ENCODE measurements at regions not wholly inside any gene's neighbourhood (a gene's known extent, or its start where the extent isn't known, plus 50 kb on each side); places are given as distances from the start of the nearest gene placed in this dataset.

- TF ChIP-seq NFRKB (IDR thresholded peaks at IDR 0.05) (no peak), FOXM1 (IDR thresholded peaks at IDR 0.05; ENCODE audit: borderline replicate concordance) (no peak), SUZ12 (IDR thresholded peaks at IDR 0.05) (no peak), ZNF384 (IDR thresholded peaks at IDR 0.05) (no peak), FOXA1 (IDR thresholded peaks at IDR 0.05) (no peak), SP1 (IDR thresholded peaks at IDR 0.05) (no peak), HDGF (IDR thresholded peaks at IDR 0.05; ENCODE audit: borderline replicate concordance) (no peak)
- ChIA-PET CTCF (no interaction called here), POLR2A (no interaction called here)
Observed at GRCh38 chr21:28663111-28663693, 329.5 kb downstream of the LTN1 start.

GRCh38 chr21:28657566-28657965, 335.1 kb downstream of the LTN1 start:
- ChIA-PET POLR2A (no interaction called here), CTCF (no interaction called here)
- no peak for DNase-seq (ENCODE audit: extremely low spot score)
- TF ChIP-seq ARNT (IDR thresholded peaks at IDR 0.05) (no peak), TARDBP (IDR thresholded peaks at IDR 0.05) (no peak)

More at GRCh38 chr21:28663111-28663693, 329.5 kb downstream of the LTN1 start:
- DNase-seq (ENCODE audit: extremely low spot score) = no peak

- POLR2A ChIA-PET = no interaction called here
- CTCF ChIA-PET = no interaction called here
- DNase-seq (ENCODE audit: extremely low spot score) = no peak
- no peak for TF ChIP-seq TARDBP (IDR thresholded peaks at IDR 0.05)
Observed at GRCh38 chr21:28655471-28655870, 337.2 kb downstream of the LTN1 start.

GRCh38 chr21:28654406-28654805, 338.3 kb downstream of the LTN1 start:
- TF ChIP-seq SP1 (IDR thresholded peaks at IDR 0.05) = no peak
- TF ChIP-seq BHLHE40 (IDR thresholded peaks at IDR 0.05; ENCODE audit: borderline replicate concordance) = no peak
- TF ChIP-seq PKNOX1 (IDR thresholded peaks at IDR 0.05) = no peak
- TF ChIP-seq SUZ12 (IDR thresholded peaks at IDR 0.05) = no peak
- TF ChIP-seq ZNF384 (IDR thresholded peaks at IDR 0.05) = no peak
- TF ChIP-seq L3MBTL2 (conservative IDR thresholded peaks at IDR 0.05) = no peak
- no peak for DNase-seq (ENCODE audit: extremely low spot score)
- CTCF ChIA-PET = no interaction called here
- POLR2A ChIA-PET = no interaction called here

- TF ChIP-seq ZNF384 (IDR thresholded peaks at IDR 0.05) (no peak), FOXA1 (IDR thresholded peaks at IDR 0.05) (no peak), HDGF (IDR thresholded peaks at IDR 0.05; ENCODE audit: borderline replicate concordance) (no peak), LEF1 (IDR thresholded peaks at IDR 0.05; ENCODE audit: borderline replicate concordance) (no peak), SUZ12 (IDR thresholded peaks at IDR 0.05) (no peak)
- ChIA-PET POLR2A (no interaction called here), CTCF (no interaction called here)
Observed at GRCh38 chr21:28644762-28645161, 347.9 kb downstream of the LTN1 start.

GRCh38 chr21:28642891-28643290, 349.8 kb downstream of the LTN1 start:
- CTCF ChIA-PET = no interaction called here
- TF ChIP-seq ELF4 (IDR thresholded peaks at IDR 0.05) (no peak), TARDBP (IDR thresholded peaks at IDR 0.05) (no peak), ARNT (IDR thresholded peaks at IDR 0.05) (no peak), FOXM1 (IDR thresholded peaks at IDR 0.05; ENCODE audit: borderline replicate concordance) (no peak), FOXA1 (IDR thresholded peaks at IDR 0.05) (no peak), HDGF (IDR thresholded peaks at IDR 0.05; ENCODE audit: borderline replicate concordance) (no peak), L3MBTL2 (conservative IDR thresholded peaks at IDR 0.05) (no peak), PKNOX1 (IDR thresholded peaks at IDR 0.05) (no peak), LEF1 (IDR thresholded peaks at IDR 0.05; ENCODE audit: borderline replicate concordance) (no peak), NFRKB (IDR thresholded peaks at IDR 0.05) (no peak), FOXK2 (IDR thresholded peaks at IDR 0.05) (no peak), BHLHE40 (IDR thresholded peaks at IDR 0.05; ENCODE audit: borderline replicate concordance) (no peak), SUZ12 (IDR thresholded peaks at IDR 0.05) (no peak), SP1 (IDR thresholded peaks at IDR 0.05) (no peak), ZNF384 (IDR thresholded peaks at IDR 0.05) (no peak)

More at GRCh38 chr21:28644762-28645161, 347.9 kb downstream of the LTN1 start:
- no peak for DNase-seq (ENCODE audit: extremely low spot score)

GRCh38 chr21:28641731-28642130, 350.9 kb downstream of the LTN1 start:
- DNase-seq (ENCODE audit: extremely low spot score) = no peak
- CTCF ChIA-PET = no interaction called here
- TF ChIP-seq SUZ12 (IDR thresholded peaks at IDR 0.05) = no peak
- TF ChIP-seq ARNT (IDR thresholded peaks at IDR 0.05) = no peak
- TF ChIP-seq BHLHE40 (IDR thresholded peaks at IDR 0.05; ENCODE audit: borderline replicate concordance) = no peak
- no peak for TF ChIP-seq HDGF (IDR thresholded peaks at IDR 0.05; ENCODE audit: borderline replicate concordance)
- TF ChIP-seq FOXA1 (IDR thresholded peaks at IDR 0.05) = no peak
- no peak for TF ChIP-seq ZNF384 (IDR thresholded peaks at IDR 0.05)
- TF ChIP-seq CTBP1 (IDR thresholded peaks at IDR 0.05; ENCODE audit: borderline replicate concordance) = no peak
- TF ChIP-seq SP1 (IDR thresholded peaks at IDR 0.05) = no peak
- no peak for TF ChIP-seq TARDBP (IDR thresholded peaks at IDR 0.05)
- TF ChIP-seq L3MBTL2 (conservative IDR thresholded peaks at IDR 0.05) = no peak
- no peak for TF ChIP-seq FOXK2 (IDR thresholded peaks at IDR 0.05)
- POLR2A ChIA-PET = no interaction called here

More at GRCh38 chr21:28642891-28643290, 349.8 kb downstream of the LTN1 start:
- no peak for DNase-seq (ENCODE audit: extremely low spot score)
- POLR2A ChIA-PET = no interaction called here

- TF ChIP-seq PKNOX1 (IDR thresholded peaks at IDR 0.05) (no peak), FOXM1 (IDR thresholded peaks at IDR 0.05; ENCODE audit: borderline replicate concordance) (no peak), NFRKB (IDR thresholded peaks at IDR 0.05) (no peak), CTBP1 (IDR thresholded peaks at IDR 0.05; ENCODE audit: borderline replicate concordance) (no peak), LEF1 (IDR thresholded peaks at IDR 0.05; ENCODE audit: borderline replicate concordance) (no peak), BHLHE40 (IDR thresholded peaks at IDR 0.05; ENCODE audit: borderline replicate concordance) (no peak), L3MBTL2 (conservative IDR thresholded peaks at IDR 0.05) (no peak), ZNF384 (IDR thresholded peaks at IDR 0.05) (no peak), FOXK2 (IDR thresholded peaks at IDR 0.05) (no peak), ELF4 (IDR thresholded peaks at IDR 0.05) (no peak), TARDBP (IDR thresholded peaks at IDR 0.05) (no peak), ARNT (IDR thresholded peaks at IDR 0.05) (no peak), SP1 (IDR thresholded peaks at IDR 0.05) (no peak), FOXA1 (IDR thresholded peaks at IDR 0.05) (no peak), HDGF (IDR thresholded peaks at IDR 0.05; ENCODE audit: borderline replicate concordance) (no peak), SUZ12 (IDR thresholded peaks at IDR 0.05) (no peak)
- DNase-seq (ENCODE audit: extremely low spot score) = no peak
- ChIA-PET CTCF (no interaction called here), POLR2A (no interaction called here)
Observed at GRCh38 chr21:28640326-28640725, 352.4 kb downstream of the LTN1 start.

Measured in HEK293T (cell line).